ENCODE measurements at regions not wholly inside any gene's neighbourhood (a gene's known extent, or its start where the extent isn't known, plus 50 kb on each side); places are given as distances from the start of the nearest gene placed in this dataset.

- H3K4me3 ChIP-seq: no peak overlapping the region
- H3K4me1 ChIP-seq: no peaks in the 10 kb centered on the region
- no peak overlapping the region for H3K27ac ChIP-seq (replicated peaks)
- no peaks in the 10 kb centered on the region for H3K36me3 ChIP-seq
- H3K9me3 ChIP-seq (replicated peaks): peaks cover 5% of the 10 kb centered on the region
- TF ChIP-seq, protein P1, sequence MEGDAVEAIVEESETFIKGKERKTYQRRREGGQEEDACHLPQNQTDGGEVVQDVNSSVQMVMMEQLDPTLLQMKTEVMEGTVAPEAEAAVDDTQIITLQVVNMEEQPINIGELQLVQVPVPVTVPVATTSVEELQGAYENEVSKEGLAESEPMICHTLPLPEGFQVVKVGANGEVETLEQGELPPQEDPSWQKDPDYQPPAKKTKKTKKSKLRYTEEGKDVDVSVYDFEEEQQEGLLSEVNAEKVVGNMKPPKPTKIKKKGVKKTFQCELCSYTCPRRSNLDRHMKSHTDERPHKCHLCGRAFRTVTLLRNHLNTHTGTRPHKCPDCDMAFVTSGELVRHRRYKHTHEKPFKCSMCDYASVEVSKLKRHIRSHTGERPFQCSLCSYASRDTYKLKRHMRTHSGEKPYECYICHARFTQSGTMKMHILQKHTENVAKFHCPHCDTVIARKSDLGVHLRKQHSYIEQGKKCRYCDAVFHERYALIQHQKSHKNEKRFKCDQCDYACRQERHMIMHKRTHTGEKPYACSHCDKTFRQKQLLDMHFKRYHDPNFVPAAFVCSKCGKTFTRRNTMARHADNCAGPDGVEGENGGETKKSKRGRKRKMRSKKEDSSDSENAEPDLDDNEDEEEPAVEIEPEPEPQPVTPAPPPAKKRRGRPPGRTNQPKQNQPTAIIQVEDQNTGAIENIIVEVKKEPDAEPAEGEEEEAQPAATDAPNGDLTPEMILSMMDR (IDR thresholded peaks at IDR 0.05; ENCODE audit: borderline replicate concordance): no peak
- no peak for DNase-seq
- H3K27me3 ChIP-seq (ENCODE audit: low read depth): peaks cover 73% of the 10 kb centered on the region
- intact Hi-C loops (cut with micrococcal nuclease): no loop called here
Observed at GRCh38 chr1:5812295-5812694, 179.9 kb downstream of the NPHP4 start.

- H3K9me3 ChIP-seq (replicated peaks): peaks cover 5% of the 10 kb centered on the region
- no peak for DNase-seq
- intact Hi-C loops (cut with micrococcal nuclease): no loop called here
- TF ChIP-seq, protein P1 (IDR thresholded peaks at IDR 0.05; ENCODE audit: borderline replicate concordance): no peak
- no peaks in the 10 kb centered on the region for H3K4me1 ChIP-seq
- no peak overlapping the region for H3K27ac ChIP-seq (replicated peaks)
- H3K4me3 ChIP-seq: no peak overlapping the region
- H3K27me3 ChIP-seq (ENCODE audit: low read depth): peaks cover 73% of the 10 kb centered on the region
- H3K36me3 ChIP-seq: no peaks in the 10 kb centered on the region
Observed at GRCh38 chr1:5811419-5811818, 180.8 kb downstream of the NPHP4 start.

GRCh38 chr1:5810553-5811270 is 181.5 kb downstream of the NPHP4 start:
- DNase-seq: no peak
- intact Hi-C loops (cut with micrococcal nuclease): no loop called here
- Histone ChIP-seq H3K4me3 (no peak overlapping the region), H3K27me3 (ENCODE audit: low read depth) (peaks cover 67% of the 10 kb centered on the region), H3K9me3 (replicated peaks) (peaks cover 5% of the 10 kb centered on the region), H3K4me1 (no peaks in the 10 kb centered on the region), H3K27ac (replicated peaks) (no peak overlapping the region), H3K36me3 (no peaks in the 10 kb centered on the region)
- TF ChIP-seq, protein P1 (IDR thresholded peaks at IDR 0.05; ENCODE audit: borderline replicate concordance): no peak

- peaks cover 5% of the 10 kb centered on the region for H3K9me3 ChIP-seq (replicated peaks)
- TF ChIP-seq, protein P1 (IDR thresholded peaks at IDR 0.05; ENCODE audit: borderline replicate concordance): no peak
- no peak overlapping the region for H3K27ac ChIP-seq (replicated peaks)
- intact Hi-C loops (cut with micrococcal nuclease): no loop called here
- peaks cover 62% of the 10 kb centered on the region for H3K27me3 ChIP-seq (ENCODE audit: low read depth)
- no peaks in the 10 kb centered on the region for H3K4me1 ChIP-seq
- no peaks in the 10 kb centered on the region for H3K36me3 ChIP-seq
- no peak for DNase-seq
- no peak overlapping the region for H3K4me3 ChIP-seq
Observed at GRCh38 chr1:5810131-5810530, 182.1 kb downstream of the NPHP4 start.

DNA sequence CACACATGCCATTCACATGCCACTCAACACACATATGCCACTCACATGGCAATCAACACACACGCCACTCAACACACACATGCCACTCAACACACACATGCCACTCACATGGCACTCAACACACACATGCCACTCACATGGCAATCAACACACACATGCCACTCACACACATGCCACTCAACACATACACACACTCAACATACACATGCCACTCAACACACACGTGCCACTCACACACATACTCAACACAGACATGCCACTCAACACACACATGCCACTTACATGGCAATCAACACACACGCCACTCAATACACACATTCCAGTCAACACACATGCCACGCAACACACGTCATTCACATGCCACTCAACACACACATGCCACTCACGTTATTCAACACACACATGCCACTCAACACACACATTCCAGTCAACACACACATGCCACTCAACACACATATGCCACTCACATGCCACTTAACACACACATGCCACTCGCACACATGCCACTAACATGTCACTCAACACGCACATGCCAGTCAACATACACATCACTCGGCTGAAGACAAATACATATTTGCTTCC is 182.9 kb downstream of the NPHP4 start:
- peaks cover 56% of the 10 kb centered on the region for H3K27me3 ChIP-seq (ENCODE audit: low read depth)
- intact Hi-C loops (cut with micrococcal nuclease): no loop called here
- DNase-seq: no peak
- no peak overlapping the region for H3K27ac ChIP-seq (replicated peaks)
- peaks cover 5% of the 10 kb centered on the region for H3K9me3 ChIP-seq (replicated peaks)
- H3K36me3 ChIP-seq: no peaks in the 10 kb centered on the region
- TF ChIP-seq, protein P1 (IDR thresholded peaks at IDR 0.05; ENCODE audit: borderline replicate concordance): no peak
- H3K4me3 ChIP-seq: no peak overlapping the region
- H3K4me1 ChIP-seq: no peaks in the 10 kb centered on the region
